AG04450 (cell line): ENCODE measurements at regions not wholly inside any gene's neighbourhood (a gene's known extent, or its start where the extent isn't known, plus 50 kb on each side); places are given as distances from the start of the nearest gene placed in this dataset.

ENCODE experiments used
- CTCF ChIA-PET: fragments of 300-600, 350-600 bp; formaldehyde crosslinking; extraction: SDS; loops from one replicate; lab custom pipeline; 2022; ENCODE audit warnings: antibody characterized with exemption, inconsistent platforms; lab: Charles Lee
- POLR2A ChIA-PET: fragments of 350-600 bp; formaldehyde crosslinking; extraction: SDS; loops from one replicate; lab custom pipeline; 2021; ENCODE audit warnings: antibody characterized with exemption, inconsistent platforms; lab: Yijun Ruan, JAX
- DNase-seq: peaks from one replicate; pipeline ENCODE4 v3.0.0-alpha.2; 2011; ENCODE audit warnings: low read depth, low spot score
- H3K27ac ChIP-seq: one replicate; pipeline ENCODE4 v1.5.1; 2012; ENCODE audit warnings: low read depth, low read length, control low read depth
- H3K27me3 ChIP-seq: one replicate; pipeline ENCODE4 v1.6.0; 2012; ENCODE audit warnings: low read length; ENCODE audit not compliant: control insufficient read depth, insufficient read depth
- H3K4me3 ChIP-seq: 2 replicates; pipeline ENCODE4 v1.5.1; 2011; ENCODE audit warnings: mild to moderate bottlenecking, low read depth, low read length, control low read depth
- H3K9me3 ChIP-seq: 2 replicates; pipeline ENCODE4 v1.5.1; 2012; ENCODE audit warnings: low read length; ENCODE audit not compliant: control insufficient read depth, insufficient read depth
- CTCF ChIP-seq: IDR thresholded peaks from 2 replicates; pipeline ENCODE4 v1.5.1; 2011; ENCODE audit warnings: low read depth, low read length, control low read depth, inconsistent platforms

DNA sequence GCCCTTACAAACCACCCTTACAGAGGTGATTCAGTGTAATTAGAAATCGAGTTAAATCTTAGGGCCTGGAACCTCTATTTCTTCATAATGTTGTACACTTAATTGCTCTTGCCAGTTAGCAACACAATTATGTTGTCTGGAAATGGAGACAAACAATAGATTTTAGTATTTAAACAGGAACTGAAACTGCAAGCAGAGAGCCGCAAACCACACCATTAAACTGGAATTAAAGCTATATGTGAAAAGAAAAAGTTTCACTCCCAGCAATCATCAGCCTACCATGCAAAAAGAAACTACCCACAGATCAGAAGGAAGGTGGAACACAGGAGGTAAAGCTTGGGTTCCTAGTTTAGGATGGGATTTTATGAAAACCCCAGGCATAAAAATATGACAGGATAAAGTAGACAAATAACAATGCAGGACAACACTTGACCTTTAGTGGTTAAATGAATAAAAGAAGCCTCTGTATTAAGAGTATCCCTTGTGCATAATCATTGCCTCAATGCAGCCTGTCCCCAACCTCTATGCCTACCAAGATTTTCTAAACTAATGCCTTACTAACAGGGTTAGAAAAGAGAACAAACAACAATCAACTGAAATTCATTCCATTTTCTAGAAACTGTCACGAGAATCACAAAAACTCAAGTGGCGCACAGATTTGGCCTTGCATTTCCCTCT is 304.3 kb upstream of the ESRRG start:
- Histone ChIP-seq H3K9me3 (no peaks in the 10 kb centered on the region), H3K27ac (no peak overlapping the region), H3K4me3 (no peak overlapping the region), H3K27me3 (no peaks in the 10 kb centered on the region)
- TF ChIP-seq CTCF = no peak
- POLR2A ChIA-PET = no interaction called here
- no peak for DNase-seq
- CTCF ChIA-PET = no interaction called here

DNA sequence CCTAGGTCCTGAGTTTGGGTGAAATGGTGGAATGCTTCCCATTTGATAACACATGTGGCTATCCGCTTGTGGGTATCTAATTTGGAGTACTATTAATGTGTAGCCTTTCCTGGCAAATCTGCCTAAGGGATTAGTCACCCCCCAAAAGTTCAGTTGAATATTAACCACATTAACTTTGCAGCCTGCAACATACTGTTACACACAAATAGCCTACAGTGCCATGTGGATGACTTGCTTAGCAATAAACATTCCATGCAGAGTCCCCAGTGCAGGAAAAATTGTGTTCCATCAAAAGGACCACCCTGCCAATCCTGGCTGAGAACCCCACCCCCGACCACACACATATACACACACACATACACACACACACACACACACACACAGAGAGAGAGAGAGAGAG is 303.3 kb upstream of the ESRRG start:
- H3K27me3 ChIP-seq = no peaks in the 10 kb centered on the region
- H3K4me3 ChIP-seq = no peak overlapping the region
- no peaks in the 10 kb centered on the region for H3K9me3 ChIP-seq
- H3K27ac ChIP-seq = no peak overlapping the region
- TF ChIP-seq CTCF = no peak
- ChIA-PET CTCF (interaction anchor here (0.6 kb wide), 1 partner anchor 1205 kb away, joined by 10 read pairs; no protein-coding TSS in a partner anchor), POLR2A (no interaction called here)
- DNase-seq = no peak

DNA sequence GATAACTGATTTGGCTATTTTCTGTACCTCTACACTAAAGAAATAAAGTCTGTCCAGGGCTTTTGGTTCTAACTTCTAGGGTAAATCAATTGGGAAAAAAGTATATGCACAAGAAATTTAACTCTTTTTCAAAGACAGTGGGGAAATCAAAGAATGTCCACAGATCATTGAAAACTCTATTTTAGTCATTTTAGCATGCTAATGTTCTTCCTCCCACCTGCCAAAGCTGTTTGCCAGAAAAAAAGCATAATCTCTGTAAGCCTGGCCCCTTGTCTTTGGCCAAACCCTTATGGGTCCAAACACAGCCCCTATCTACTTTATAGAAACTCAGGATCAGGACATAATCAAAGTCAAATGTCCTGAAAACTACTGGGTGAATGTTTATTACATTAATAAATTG is 302.2 kb upstream of the ESRRG start:
- no peak overlapping the region for H3K27ac ChIP-seq
- H3K4me3 ChIP-seq = no peak overlapping the region
- CTCF ChIA-PET = no interaction called here
- DNase-seq = no peak
- no peaks in the 10 kb centered on the region for H3K9me3 ChIP-seq
- TF ChIP-seq CTCF = no peak
- H3K27me3 ChIP-seq = no peaks in the 10 kb centered on the region
- POLR2A ChIA-PET = no interaction called here

DNA sequence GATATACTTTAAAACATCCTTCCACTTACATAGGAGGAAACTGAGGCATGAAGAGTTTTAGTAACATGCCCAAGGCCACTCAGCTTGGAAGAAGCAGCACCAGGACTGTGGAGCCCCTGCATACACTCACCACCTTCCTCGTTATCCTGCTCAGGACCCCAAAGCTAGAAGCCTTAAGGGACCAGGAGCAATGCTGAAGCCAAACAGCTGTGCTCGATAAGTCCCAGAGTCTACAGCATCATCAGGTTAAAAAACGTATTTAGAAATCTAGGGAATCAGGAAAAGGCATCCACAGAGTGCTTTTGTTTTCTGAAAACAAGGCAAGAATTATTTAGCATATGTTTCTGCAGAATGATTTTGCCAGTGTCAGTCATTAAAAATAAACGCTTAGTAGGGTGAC is 301.7 kb upstream of the ESRRG start:
- ChIA-PET POLR2A (no interaction called here), CTCF (no interaction called here)
- H3K4me3 ChIP-seq = no peak overlapping the region
- DNase-seq = no peak
- H3K27ac ChIP-seq = no peak overlapping the region
- no peaks in the 10 kb centered on the region for H3K27me3 ChIP-seq
- no peak for TF ChIP-seq CTCF
- H3K9me3 ChIP-seq = no peaks in the 10 kb centered on the region

DNA sequence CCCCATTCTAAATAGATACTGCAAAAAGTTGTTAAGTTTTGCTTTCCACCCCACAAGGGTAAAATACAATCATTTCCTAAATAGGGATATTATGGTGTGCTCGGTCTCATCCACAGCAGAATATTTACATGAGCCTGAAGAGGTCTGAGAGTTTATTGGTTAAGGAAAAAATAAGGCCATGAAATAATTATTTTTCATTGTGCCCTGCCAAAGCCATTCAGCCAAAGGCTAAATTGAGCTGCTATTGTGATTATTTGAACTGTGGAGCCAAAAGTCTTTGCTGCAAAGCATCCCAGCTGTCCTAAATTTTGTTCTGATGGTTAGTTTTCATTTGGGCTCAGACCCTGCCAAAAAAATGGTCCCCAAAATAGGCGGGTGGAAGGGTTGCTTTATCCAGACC is 298.7 kb upstream of the ESRRG start:
- no peaks in the 10 kb centered on the region for H3K9me3 ChIP-seq
- H3K4me3 ChIP-seq = no peak overlapping the region
- POLR2A ChIA-PET = no interaction called here
- no peak for DNase-seq
- H3K27ac ChIP-seq = no peak overlapping the region
- TF ChIP-seq CTCF = no peak
- no peaks in the 10 kb centered on the region for H3K27me3 ChIP-seq
- CTCF ChIA-PET = interaction anchor here (0.6 to 1.7 kb wide), 2 partner anchors 20 to 25 kb away, joined by 3 to 7 read pairs; no protein-coding TSS in a partner anchor
